Activated T-cell treated with anti-CD3 and anti-CD28 coated beads, Interleukin-2, amount 50 U/mL, for 72 hours (primary cell): ENCODE measurements at regions not wholly inside any gene's neighbourhood (a gene's known extent, or its start where the extent isn't known, plus 50 kb on each side); places are given as distances from the start of the nearest gene placed in this dataset.
"Not testable (repeated sequence)": the region's sequence is repeated elsewhere in the genome, so short reads cannot be mapped to it uniquely, and the experiment has no call there.

Source experiments
- ATAC-seq, 2 donors: fragments of 150-1000 bp; cut with Tn5 transposase; replicated peaks in 1 of 2; 2 replicates each; pipeline ENCODE4 v1.10.0; 2021; ENCODE audit warnings: moderate library complexity in 2 of 2, mild to moderate bottlenecking in 1 of 2
- DNase-seq, 2 donors: peaks; one replicate each; pipeline ENCODE4 v3.0.0; 2021 to 2022; ENCODE audit warnings: mixed read lengths in 1 of 2
- H3K27ac Mint-ChIP-seq: one replicate; pipeline ENCODE4 v1.8.0; 2022; ENCODE audit warnings: mild to moderate bottlenecking, moderate library complexity, mixed read lengths
- H3K27me3 Mint-ChIP-seq: one replicate; pipeline ENCODE4 v1.8.0; 2022; ENCODE audit warnings: low read depth, mixed read lengths
- H3K36me3 Mint-ChIP-seq, 2 donors: one replicate each; pipeline ENCODE4 v1.8.0; 2022; ENCODE audit warnings: mixed read lengths in 2 of 2, mild to moderate bottlenecking in 1 of 2; ENCODE audit not compliant: insufficient read depth in 2 of 2
- H3K4me1 Mint-ChIP-seq: one replicate; pipeline ENCODE4 v1.8.0; 2022; ENCODE audit warnings: low read depth, mixed read lengths
- H3K4me3 Mint-ChIP-seq, 2 donors: one replicate each; pipeline ENCODE4 v1.8.0; 2022; ENCODE audit warnings: mild to moderate bottlenecking in 2 of 2, mixed read lengths in 2 of 2, moderate library complexity in 2 of 2
- H3K9me3 Mint-ChIP-seq, 2 donors: one replicate each; pipeline ENCODE4 v1.8.0; 2022; ENCODE audit warnings: mixed read lengths in 2 of 2

GRCh38 chr4:167885071-167885470 lies 207.3 kb upstream of the ANXA10 start:
- Mint-ChIP-seq H3K4me3 (no peak overlapping the region), H3K4me1 (no peaks in the 10 kb centered on the region), H3K9me3 (peaks cover 0 to 5% of the 10 kb centered on the region in 2 donors), H3K27me3 (no peaks in the 10 kb centered on the region), H3K36me3 (no peaks in the 10 kb centered on the region), H3K27ac (no peak overlapping the region)
- DNase-seq (no peak), ATAC-seq (no peak)

GRCh38 chr4:167885872-167886271 lies 206.5 kb upstream of the ANXA10 start:
- Mint-ChIP-seq H3K4me3 (no peak overlapping the region), H3K4me1 (no peaks in the 10 kb centered on the region), H3K9me3 (peaks cover 0 to 6% of the 10 kb centered on the region in 2 donors), H3K36me3 (no peaks in the 10 kb centered on the region), H3K27me3 (no peaks in the 10 kb centered on the region), H3K27ac (no peak overlapping the region)
- no peak for ATAC-seq
- DNase-seq: no peak

GRCh38 chr4:167887726-167888125 lies 204.6 kb upstream of the ANXA10 start:
- no peak for ATAC-seq
- no peak overlapping the region for H3K4me3 Mint-ChIP-seq
- no peaks in the 10 kb centered on the region for H3K36me3 Mint-ChIP-seq
- H3K27me3 Mint-ChIP-seq: no peaks in the 10 kb centered on the region
- no peak overlapping the region for H3K27ac Mint-ChIP-seq
- no peaks in the 10 kb centered on the region for H3K4me1 Mint-ChIP-seq
- DNase-seq: no peak
- peaks cover 0 to 6% of the 10 kb centered on the region in 2 donors for H3K9me3 Mint-ChIP-seq

- Mint-ChIP-seq H3K4me1 (no peaks in the 10 kb centered on the region), H3K27ac (no peak overlapping the region), H3K27me3 (no peaks in the 10 kb centered on the region), H3K4me3 (no peak overlapping the region), H3K36me3 (no peaks in the 10 kb centered on the region), H3K9me3 (peaks cover 0 to 6% of the 10 kb centered on the region in 2 donors)
- DNase-seq (no peak), ATAC-seq (no peak)
Observed at GRCh38 chr4:167890226-167890625, 202.1 kb upstream of the ANXA10 start.

GRCh38 chr4:167893531-167893930 lies 198.8 kb upstream of the ANXA10 start:
- ATAC-seq (no peak), DNase-seq (no peak)
- Mint-ChIP-seq H3K36me3 (no peaks in the 10 kb centered on the region), H3K4me1 (no peaks in the 10 kb centered on the region), H3K4me3 (no peak overlapping the region), H3K9me3 (peaks cover 0 to 3% of the 10 kb centered on the region in 2 donors), H3K27ac (no peak overlapping the region), H3K27me3 (no peaks in the 10 kb centered on the region)

- not testable (repeated sequence) for H3K4me1 Mint-ChIP-seq, H3K27me3 Mint-ChIP-seq, H3K27ac Mint-ChIP-seq, H3K9me3 Mint-ChIP-seq, H3K4me3 Mint-ChIP-seq, H3K36me3 Mint-ChIP-seq, ATAC-seq, DNase-seq
Observed at GRCh38 chr4:167896260-167896659, 196.1 kb upstream of the ANXA10 start.

- Mint-ChIP-seq H3K4me3 (no peak overlapping the region), H3K36me3 (no peaks in the 10 kb centered on the region), H3K4me1 (no peaks in the 10 kb centered on the region), H3K27ac (no peak overlapping the region), H3K27me3 (no peaks in the 10 kb centered on the region), H3K9me3 (peaks cover 0 to 3% of the 10 kb centered on the region in 2 donors)
- ATAC-seq: no peak
- DNase-seq: no peak
Observed at GRCh38 chr4:167897116-167897515, 195.2 kb upstream of the ANXA10 start.

- Mint-ChIP-seq H3K9me3 (peaks cover 3% of the 10 kb centered on the region in 2 donors), H3K4me3 (no peak overlapping the region), H3K4me1 (no peaks in the 10 kb centered on the region), H3K36me3 (no peaks in the 10 kb centered on the region), H3K27ac (no peak overlapping the region), H3K27me3 (no peaks in the 10 kb centered on the region)
- ATAC-seq (no peak), DNase-seq (no peak)
Observed at GRCh38 chr4:167903291-167903721, 189.0 kb upstream of the ANXA10 start.

- DNase-seq: no peak
- H3K27me3 Mint-ChIP-seq: no peaks in the 10 kb centered on the region
- H3K27ac Mint-ChIP-seq: no peak overlapping the region
Observed at GRCh38 chr4:167906851-167907250, 185.5 kb upstream of the ANXA10 start.

GRCh38 chr4:167908816-167909215 lies 183.5 kb upstream of the ANXA10 start:
- no peaks in the 10 kb centered on the region for H3K27me3 Mint-ChIP-seq
- no peaks in the 10 kb centered on the region for H3K36me3 Mint-ChIP-seq
- ATAC-seq: no peak
- H3K4me1 Mint-ChIP-seq: no peaks in the 10 kb centered on the region
- no peak overlapping the region for H3K4me3 Mint-ChIP-seq
- no peak overlapping the region for H3K27ac Mint-ChIP-seq
- DNase-seq: no peak
- H3K9me3 Mint-ChIP-seq: peaks cover 1 to 3% of the 10 kb centered on the region in 2 donors

More at GRCh38 chr4:167906851-167907250, 185.5 kb upstream of the ANXA10 start:
- Mint-ChIP-seq H3K4me1 (no peaks in the 10 kb centered on the region), H3K4me3 (no peak overlapping the region), H3K36me3 (no peaks in the 10 kb centered on the region), H3K9me3 (peaks cover 1 to 3% of the 10 kb centered on the region in 2 donors)
- ATAC-seq: no peak

- ATAC-seq, H3K4me1 Mint-ChIP-seq, H3K4me3 Mint-ChIP-seq, H3K27me3 Mint-ChIP-seq, H3K27ac Mint-ChIP-seq, DNase-seq, H3K9me3 Mint-ChIP-seq, H3K36me3 Mint-ChIP-seq: not testable (repeated sequence)
Observed at GRCh38 chr4:167912535-167912934, 179.8 kb upstream of the ANXA10 start.

GRCh38 chr4:167918077-167918476 lies 174.3 kb upstream of the ANXA10 start:
- no peak overlapping the region for H3K27ac Mint-ChIP-seq
- no peak overlapping the region for H3K4me3 Mint-ChIP-seq
- ATAC-seq: no peak
- H3K27me3 Mint-ChIP-seq: no peaks in the 10 kb centered on the region
- DNase-seq: no peak
- H3K4me1 Mint-ChIP-seq: no peaks in the 10 kb centered on the region
- H3K9me3 Mint-ChIP-seq: peaks cover 8 to 10% of the 10 kb centered on the region in 2 donors
- H3K36me3 Mint-ChIP-seq: peaks cover 0 to 4% of the 10 kb centered on the region in 2 donors

- Mint-ChIP-seq H3K36me3 (no peaks in the 10 kb centered on the region), H3K4me3 (no peak overlapping the region), H3K27ac (no peak overlapping the region), H3K27me3 (no peaks in the 10 kb centered on the region), H3K9me3 (no peaks in the 10 kb centered on the region), H3K4me1 (no peaks in the 10 kb centered on the region)
- DNase-seq: no peak
- ATAC-seq: no peak
Observed at GRCh38 chr4:167930166-167930565, 162.2 kb upstream of the ANXA10 start.

GRCh38 chr4:167934216-167934615 lies 158.1 kb upstream of the ANXA10 start:
- DNase-seq (no peak), ATAC-seq (no peak)
- Mint-ChIP-seq H3K36me3 (no peaks in the 10 kb centered on the region), H3K27me3 (no peaks in the 10 kb centered on the region), H3K4me3 (no peak overlapping the region), H3K27ac (no peak overlapping the region), H3K4me1 (no peaks in the 10 kb centered on the region), H3K9me3 (peaks cover 0 to 3% of the 10 kb centered on the region in 2 donors)
